ENCODE measurements at regions not wholly inside any gene's neighbourhood (a gene's known extent, or its start where the extent isn't known, plus 50 kb on each side); places are given as distances from the start of the nearest gene placed in this dataset.

GRCh38 chr2:144128130-144128746, 391.7 kb downstream of the ZEB2 start:
- TF ChIP-seq ARID2 (IDR thresholded peaks at IDR 0.05) (no peak), SMAD1 (IDR thresholded peaks at IDR 0.05; ENCODE audit: low read depth, low read length, partially characterized antibody) (no peak), CTCF (IDR thresholded peaks at IDR 0.05 in 2 of 3, conservative IDR thresholded peaks at IDR 0.05 in 1 of 3; ENCODE audit: insufficient read depth in 2 of 3, low read depth in 1 of 3, low read length in 3 of 3) (no peak), NFIC (IDR thresholded peaks at IDR 0.05) (no peak), SREBF2 (CRISPR knock-in tag; IDR thresholded peaks at IDR 0.05) (no peak), ZNF311 (CRISPR knock-in tag; IDR thresholded peaks at IDR 0.05) (no peak), NFIX (CRISPR knock-in tag; IDR thresholded peaks at IDR 0.05; ENCODE audit: low read depth) (no peak), ZNF668 (CRISPR knock-in tag; IDR thresholded peaks at IDR 0.05) (no peak), ETV6 (IDR thresholded peaks at IDR 0.05; ENCODE audit: borderline replicate concordance in 1 of 2, low read depth in 2 of 2, low read length in 1 of 2) (no peak), ETV6 (CRISPR knock-in tag; IDR thresholded peaks at IDR 0.05; ENCODE audit: borderline replicate concordance) (no peak)
